ENCODE measurements at regions not wholly inside any gene's neighbourhood (a gene's known extent, or its start where the extent isn't known, plus 50 kb on each side); places are given as distances from the start of the nearest gene placed in this dataset.

DNA sequence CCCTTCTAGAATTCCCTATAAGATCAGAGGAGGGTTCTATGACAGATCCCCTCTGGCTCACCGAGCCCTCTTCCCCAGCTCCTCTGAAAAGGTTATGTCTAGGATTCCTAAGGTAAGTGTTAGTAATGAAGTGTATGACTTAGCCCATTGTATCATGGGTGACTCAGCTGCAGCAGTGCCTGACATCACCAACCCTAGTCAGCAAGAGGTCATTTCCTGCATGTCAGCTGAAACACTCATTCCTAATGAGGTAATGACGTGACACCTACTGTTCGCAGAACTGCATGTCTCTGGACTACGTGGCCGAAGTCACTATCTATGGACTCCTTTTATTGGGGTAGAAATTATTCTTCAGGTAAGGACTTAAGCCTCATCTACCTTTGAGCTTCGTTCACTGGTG lies 196.1 kb upstream of the MYT1L start (continued):
- TF ChIP-seq, protein P1, sequence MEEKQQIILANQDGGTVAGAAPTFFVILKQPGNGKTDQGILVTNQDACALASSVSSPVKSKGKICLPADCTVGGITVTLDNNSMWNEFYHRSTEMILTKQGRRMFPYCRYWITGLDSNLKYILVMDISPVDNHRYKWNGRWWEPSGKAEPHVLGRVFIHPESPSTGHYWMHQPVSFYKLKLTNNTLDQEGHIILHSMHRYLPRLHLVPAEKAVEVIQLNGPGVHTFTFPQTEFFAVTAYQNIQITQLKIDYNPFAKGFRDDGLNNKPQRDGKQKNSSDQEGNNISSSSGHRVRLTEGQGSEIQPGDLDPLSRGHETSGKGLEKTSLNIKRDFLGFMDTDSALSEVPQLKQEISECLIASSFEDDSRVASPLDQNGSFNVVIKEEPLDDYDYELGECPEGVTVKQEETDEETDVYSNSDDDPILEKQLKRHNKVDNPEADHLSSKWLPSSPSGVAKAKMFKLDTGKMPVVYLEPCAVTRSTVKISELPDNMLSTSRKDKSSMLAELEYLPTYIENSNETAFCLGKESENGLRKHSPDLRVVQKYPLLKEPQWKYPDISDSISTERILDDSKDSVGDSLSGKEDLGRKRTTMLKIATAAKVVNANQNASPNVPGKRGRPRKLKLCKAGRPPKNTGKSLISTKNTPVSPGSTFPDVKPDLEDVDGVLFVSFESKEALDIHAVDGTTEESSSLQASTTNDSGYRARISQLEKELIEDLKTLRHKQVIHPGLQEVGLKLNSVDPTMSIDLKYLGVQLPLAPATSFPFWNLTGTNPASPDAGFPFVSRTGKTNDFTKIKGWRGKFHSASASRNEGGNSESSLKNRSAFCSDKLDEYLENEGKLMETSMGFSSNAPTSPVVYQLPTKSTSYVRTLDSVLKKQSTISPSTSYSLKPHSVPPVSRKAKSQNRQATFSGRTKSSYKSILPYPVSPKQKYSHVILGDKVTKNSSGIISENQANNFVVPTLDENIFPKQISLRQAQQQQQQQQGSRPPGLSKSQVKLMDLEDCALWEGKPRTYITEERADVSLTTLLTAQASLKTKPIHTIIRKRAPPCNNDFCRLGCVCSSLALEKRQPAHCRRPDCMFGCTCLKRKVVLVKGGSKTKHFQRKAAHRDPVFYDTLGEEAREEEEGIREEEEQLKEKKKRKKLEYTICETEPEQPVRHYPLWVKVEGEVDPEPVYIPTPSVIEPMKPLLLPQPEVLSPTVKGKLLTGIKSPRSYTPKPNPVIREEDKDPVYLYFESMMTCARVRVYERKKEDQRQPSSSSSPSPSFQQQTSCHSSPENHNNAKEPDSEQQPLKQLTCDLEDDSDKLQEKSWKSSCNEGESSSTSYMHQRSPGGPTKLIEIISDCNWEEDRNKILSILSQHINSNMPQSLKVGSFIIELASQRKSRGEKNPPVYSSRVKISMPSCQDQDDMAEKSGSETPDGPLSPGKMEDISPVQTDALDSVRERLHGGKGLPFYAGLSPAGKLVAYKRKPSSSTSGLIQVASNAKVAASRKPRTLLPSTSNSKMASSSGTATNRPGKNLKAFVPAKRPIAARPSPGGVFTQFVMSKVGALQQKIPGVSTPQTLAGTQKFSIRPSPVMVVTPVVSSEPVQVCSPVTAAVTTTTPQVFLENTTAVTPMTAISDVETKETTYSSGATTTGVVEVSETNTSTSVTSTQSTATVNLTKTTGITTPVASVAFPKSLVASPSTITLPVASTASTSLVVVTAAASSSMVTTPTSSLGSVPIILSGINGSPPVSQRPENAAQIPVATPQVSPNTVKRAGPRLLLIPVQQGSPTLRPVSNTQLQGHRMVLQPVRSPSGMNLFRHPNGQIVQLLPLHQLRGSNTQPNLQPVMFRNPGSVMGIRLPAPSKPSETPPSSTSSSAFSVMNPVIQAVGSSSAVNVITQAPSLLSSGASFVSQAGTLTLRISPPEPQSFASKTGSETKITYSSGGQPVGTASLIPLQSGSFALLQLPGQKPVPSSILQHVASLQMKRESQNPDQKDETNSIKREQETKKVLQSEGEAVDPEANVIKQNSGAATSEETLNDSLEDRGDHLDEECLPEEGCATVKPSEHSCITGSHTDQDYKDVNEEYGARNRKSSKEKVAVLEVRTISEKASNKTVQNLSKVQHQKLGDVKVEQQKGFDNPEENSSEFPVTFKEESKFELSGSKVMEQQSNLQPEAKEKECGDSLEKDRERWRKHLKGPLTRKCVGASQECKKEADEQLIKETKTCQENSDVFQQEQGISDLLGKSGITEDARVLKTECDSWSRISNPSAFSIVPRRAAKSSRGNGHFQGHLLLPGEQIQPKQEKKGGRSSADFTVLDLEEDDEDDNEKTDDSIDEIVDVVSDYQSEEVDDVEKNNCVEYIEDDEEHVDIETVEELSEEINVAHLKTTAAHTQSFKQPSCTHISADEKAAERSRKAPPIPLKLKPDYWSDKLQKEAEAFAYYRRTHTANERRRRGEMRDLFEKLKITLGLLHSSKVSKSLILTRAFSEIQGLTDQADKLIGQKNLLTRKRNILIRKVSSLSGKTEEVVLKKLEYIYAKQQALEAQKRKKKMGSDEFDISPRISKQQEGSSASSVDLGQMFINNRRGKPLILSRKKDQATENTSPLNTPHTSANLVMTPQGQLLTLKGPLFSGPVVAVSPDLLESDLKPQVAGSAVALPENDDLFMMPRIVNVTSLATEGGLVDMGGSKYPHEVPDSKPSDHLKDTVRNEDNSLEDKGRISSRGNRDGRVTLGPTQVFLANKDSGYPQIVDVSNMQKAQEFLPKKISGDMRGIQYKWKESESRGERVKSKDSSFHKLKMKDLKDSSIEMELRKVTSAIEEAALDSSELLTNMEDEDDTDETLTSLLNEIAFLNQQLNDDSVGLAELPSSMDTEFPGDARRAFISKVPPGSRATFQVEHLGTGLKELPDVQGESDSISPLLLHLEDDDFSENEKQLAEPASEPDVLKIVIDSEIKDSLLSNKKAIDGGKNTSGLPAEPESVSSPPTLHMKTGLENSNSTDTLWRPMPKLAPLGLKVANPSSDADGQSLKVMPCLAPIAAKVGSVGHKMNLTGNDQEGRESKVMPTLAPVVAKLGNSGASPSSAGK (IDR thresholded peaks at IDR 0.05) = 0 out of 2 replicates have a peak, but pooled peaks have one; percentile 15
- TF ChIP-seq NCOA1 (IDR thresholded peaks at IDR 0.05; ENCODE audit: low read depth) = peak; percentile 70; the same call in 1 of the 2 replicates
- TF ChIP-seq, protein P2, sequence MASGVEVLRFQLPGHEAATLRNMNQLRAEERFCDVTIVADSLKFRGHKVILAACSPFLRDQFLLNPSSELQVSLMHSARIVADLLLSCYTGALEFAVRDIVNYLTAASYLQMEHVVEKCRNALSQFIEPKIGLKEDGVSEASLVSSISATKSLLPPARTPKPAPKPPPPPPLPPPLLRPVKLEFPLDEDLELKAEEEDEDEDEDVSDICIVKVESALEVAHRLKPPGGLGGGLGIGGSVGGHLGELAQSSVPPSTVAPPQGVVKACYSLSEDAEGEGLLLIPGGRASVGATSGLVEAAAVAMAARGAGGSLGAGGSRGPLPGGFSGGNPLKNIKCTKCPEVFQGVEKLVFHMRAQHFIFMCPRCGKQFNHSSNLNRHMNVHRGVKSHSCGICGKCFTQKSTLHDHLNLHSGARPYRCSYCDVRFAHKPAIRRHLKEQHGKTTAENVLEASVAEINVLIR (CRISPR knock-in tag; IDR thresholded peaks at IDR 0.05) = 0 out of 2 replicates have a peak, but pooled peaks have one; percentile 28
- TF ChIP-seq HMGN3 (IDR thresholded peaks at IDR 0.05; ENCODE audit: borderline replicate concordance, extremely low read depth, insufficient read length, low read depth, low read length) = no peak
- peak; percentile 65; the same call in 1 of the 2 replicates for TF ChIP-seq L3MBTL2 (IDR thresholded peaks at IDR 0.05)
- TF ChIP-seq, protein P3, sequence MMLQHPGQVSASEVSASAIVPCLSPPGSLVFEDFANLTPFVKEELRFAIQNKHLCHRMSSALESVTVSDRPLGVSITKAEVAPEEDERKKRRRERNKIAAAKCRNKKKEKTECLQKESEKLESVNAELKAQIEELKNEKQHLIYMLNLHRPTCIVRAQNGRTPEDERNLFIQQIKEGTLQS (IDR thresholded peaks at IDR 0.05) = peak; percentile 93
- TF ChIP-seq, protein P3 (CRISPR knock-in tag; conservative IDR thresholded peaks at IDR 0.05) = no peak
- peak; percentile 28; the same call in 1 of the 2 replicates for TF ChIP-seq MAFK (IDR thresholded peaks at IDR 0.05; ENCODE audit: low read length)
- TF ChIP-seq CREB1 (IDR thresholded peaks at IDR 0.05) = peak; percentile 89
- peak; percentile 90 for TF ChIP-seq CREB1 (CRISPR knock-in tag; IDR thresholded peaks at IDR 0.05)
- peak; percentile 87 for TF ChIP-seq JUND (IDR thresholded peaks at IDR 0.05; ENCODE audit: borderline replicate concordance, low read depth, low read length)
- peak; percentile 94 for TF ChIP-seq JUND (tag; IDR thresholded peaks at IDR 0.05; ENCODE audit: borderline replicate concordance, low read depth, low read length)
- TF ChIP-seq GABPA (tag; conservative IDR thresholded peaks at IDR 0.05; ENCODE audit: low read depth) = peak; percentile 74
- TF ChIP-seq MAFG (tag; conservative IDR thresholded peaks at IDR 0.05) = peak; percentile 47; the same call in 1 of the 2 replicates
- no peak for TF ChIP-seq MYBL2 (IDR thresholded peaks at IDR 0.05; ENCODE audit: low read depth)
- TF ChIP-seq MYBL2 (CRISPR knock-in tag; IDR thresholded peaks at IDR 0.05; ENCODE audit: borderline replicate concordance) = no peak
- peak; percentile 31; the same call in 1 of the 2 replicates for TF ChIP-seq GABPB1 (CRISPR knock-in tag; IDR thresholded peaks at IDR 0.05)

Measured in K562 (cell line).